NCI-H2171 treated with DMSO at 0.1 percent for 48 hours (cell line): ENCODE measurements at regions not wholly inside any gene's neighbourhood (a gene's known extent, or its start where the extent isn't known, plus 50 kb on each side); places are given as distances from the start of the nearest gene placed in this dataset.
"Not testable (repeated sequence)": the region's sequence is repeated elsewhere in the genome, so short reads cannot be mapped to it uniquely, and the experiment has no call there.

Experiments used
- DNase-seq: peaks from one replicate; lab custom pipeline; 2025; lab: John Stamatoyannopoulos, UW

DNA sequence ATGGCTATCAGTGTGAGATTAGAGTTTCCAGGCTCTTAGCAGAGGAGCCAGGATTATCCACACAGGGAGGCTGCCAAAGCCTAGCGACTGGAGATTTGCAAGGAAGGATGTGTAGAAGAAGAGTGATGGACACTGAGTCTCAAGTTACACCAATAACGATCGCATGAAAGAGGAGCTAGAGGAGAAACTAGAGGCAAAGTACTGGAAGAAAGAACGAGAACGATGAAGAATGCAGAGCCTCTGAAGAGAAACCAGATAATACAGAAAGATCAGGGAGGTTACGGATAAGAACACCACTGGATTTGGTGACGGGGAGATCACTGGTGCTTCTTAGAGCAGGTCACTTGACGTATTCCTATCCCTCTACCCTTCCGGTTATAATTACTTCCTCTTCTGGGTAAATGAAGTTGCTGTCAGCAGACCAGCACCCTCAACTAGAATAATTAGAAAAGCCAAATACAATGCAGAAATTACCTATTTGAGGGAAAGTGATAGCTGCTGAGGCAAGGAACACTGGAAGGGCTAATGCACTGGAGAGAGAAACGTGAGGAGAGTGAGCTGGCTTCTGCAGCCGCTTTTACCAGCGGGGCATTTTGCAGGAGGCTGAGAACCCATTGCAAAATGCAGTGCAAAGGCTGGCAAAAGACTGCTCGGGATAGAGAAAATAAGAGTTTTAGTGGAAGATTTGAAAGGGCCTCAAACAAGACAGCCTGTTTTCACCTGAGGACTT lies 93.1 kb upstream of the HIF1A start:
- no peak for DNase-seq

DNA sequence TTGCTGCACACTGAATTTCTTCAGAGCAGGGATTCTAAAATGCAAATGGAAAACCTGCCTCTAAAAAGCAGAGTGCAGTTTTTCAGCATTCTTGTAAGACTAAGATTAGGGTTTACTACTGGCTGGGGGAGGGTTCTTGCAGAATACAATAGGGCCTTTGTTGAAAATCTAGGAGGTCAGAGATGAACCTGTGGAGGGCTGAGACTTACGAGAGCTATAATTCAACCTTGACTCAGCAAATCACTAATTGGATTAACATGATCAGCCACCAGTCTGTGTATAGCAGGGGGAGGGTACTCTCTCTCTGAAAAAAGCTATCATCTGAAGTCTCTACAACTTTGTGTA lies 92.6 kb upstream of the HIF1A start:
- DNase-seq = no peak

DNA sequence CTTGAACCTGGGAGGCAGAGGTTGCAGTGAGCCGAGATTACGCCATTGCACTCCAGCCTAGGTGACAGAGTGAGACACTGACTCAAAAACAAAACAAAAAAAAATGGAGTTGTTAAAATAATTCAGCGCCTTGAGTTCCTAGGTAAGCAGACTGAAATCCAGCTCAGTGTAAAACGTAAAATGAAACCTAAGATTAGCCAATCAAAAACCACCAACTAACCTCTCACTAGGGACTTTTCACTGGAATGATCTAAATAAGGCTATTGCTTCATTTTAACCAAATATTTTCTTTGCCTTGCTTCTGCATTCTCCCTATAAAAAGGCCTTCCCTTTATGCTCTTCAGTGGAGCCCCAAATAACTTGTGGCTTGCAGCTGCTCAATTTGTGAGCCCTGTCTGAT lies 91.6 kb upstream of the HIF1A start:
- no peak for DNase-seq

DNA sequence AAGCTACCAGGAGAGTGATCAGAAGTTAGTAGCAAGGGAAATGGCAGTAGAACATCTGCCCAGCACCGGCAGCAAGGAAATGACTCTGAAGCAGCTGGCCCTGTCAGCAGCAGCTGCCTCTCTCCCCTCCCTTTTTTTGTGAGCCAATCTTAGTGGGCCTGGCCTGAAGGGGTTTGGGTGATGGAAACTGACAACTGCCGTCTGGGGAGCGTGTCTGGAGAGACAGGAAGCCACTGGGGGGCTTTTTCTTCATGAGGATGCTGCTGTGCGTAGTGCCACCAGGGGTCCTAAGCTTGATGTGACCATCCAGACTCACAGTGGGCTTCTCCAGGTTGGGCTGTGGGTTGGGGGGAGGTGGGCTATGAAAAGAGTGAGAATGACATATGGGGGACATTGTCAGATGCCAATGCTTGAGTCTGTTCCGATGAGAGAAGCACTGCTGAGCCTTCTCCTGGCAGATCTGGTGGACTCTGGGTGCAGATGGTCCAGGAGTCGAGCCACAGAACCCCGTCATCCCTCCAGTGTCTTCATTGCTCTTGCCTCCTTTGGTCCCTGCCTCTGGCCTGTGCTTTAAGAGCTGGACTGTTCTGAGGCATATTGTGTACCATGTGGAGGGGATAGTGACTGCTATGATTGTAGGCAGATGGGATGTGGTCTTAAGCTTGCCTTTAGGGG lies 87.6 kb upstream of the HIF1A start:
- DNase-seq = peak; percentile 82

DNA sequence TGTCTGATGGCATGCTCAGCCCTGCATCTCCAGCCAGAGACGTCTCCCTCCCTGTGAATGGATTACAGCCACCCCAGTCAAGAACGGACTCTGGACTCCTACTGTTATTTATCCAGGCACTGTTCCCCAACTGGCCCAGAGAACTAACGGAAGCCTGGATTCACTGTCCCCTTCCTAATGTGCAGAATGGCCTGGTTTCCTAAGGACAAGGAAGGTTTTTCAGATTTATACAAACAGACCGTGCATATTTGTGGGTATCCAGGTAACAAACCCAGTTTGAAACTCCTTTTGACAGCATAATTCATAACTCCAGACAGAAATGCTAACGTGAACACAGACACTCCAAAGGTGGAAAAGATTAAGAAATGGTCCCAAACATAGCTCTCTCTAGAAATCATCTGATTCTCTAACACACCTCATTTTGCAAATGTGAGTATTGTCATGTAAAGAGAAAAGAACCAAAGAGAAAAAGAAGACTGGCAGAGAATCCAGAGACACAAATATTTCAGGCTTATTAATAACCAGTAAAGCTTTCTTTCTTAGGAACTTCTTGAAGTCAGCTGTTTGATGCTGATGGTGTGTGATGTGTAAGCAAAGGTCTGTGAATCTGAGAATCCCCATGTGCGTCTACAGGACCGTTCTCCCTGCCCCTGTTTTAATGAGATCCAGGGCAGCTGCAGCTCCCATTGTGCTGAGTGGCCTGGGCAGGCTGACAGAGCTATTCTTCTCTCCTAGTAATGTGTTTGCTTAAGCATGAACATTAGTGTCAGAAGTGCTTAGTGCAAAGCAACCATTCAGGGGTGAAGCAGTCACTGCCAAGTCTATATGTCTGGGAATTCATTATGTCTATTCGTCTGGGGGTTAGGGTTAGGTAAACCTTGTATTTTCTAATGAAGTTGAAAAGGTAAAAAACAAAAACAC lies 86.8 kb upstream of the HIF1A start:
- DNase-seq = peak; percentile 72

DNA sequence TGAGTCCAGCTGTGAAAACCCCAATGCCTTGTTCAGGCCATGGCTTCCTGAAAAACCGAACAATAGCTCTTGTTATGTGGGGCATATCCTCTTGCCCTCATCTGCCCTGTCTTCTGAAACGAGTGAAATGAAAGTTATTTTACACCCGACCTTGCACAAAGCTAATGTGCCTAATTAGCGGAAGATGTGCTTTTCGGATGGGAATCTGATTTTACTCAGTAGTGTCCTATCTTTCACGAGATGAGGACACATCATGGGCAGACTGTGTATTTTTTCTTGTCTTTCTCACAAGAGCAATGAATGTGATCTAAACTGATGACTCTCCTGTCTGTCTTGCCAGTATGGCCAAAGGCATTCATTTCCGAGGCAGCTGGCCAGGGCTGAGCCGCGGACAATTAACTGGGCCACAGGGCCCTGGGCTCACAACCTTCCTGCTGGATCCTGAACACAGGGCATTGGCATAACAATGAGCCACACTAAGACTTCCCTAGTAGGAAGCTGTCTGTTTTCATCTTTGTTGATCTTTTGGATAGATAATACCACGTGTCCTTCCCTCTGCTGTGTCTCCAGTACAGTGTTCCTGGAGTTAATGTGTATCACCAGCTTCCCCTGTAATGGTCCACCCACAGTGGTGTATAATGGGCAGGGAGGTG lies 86.0 kb upstream of the HIF1A start:
- peak; percentile 55 for DNase-seq

DNA sequence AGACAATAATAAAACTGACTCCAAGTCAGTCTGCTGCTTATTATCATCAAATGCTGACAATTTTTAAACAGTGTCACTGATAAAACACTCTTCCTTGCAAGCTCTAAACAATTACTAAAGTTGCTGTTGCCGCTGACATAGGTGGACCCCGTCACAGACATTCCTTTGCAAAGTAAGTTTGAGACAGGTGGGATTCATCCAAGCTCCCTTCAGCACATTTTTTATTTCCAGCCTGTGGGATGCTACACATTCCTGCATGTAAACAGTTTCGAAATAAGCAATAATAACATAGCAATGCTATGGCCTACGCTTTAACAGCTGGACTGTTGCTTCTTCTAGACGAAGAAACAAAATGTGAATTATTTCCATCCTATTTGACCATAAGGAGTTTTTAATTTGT lies 85.4 kb upstream of the HIF1A start:
- DNase-seq = no peak

DNA sequence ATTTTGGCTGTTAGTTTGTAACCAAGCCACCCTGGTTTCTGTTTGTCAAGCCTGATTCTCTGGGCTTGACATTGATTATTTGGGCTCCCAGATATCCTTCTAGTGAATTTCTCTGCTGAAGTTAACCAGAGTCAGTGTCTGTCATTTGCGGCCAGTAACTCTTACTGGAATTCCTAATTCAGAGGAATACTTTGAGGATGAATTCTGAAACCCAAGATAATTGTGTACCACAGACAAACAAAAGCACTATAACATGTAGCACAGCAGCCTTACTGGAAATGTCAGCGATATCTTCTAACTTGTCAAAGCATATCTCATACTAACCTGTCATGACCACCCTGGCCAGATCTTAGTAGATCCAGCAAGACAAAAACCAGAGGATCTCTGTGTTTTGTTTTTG lies 84.4 kb upstream of the HIF1A start:
- DNase-seq = no peak

DNA sequence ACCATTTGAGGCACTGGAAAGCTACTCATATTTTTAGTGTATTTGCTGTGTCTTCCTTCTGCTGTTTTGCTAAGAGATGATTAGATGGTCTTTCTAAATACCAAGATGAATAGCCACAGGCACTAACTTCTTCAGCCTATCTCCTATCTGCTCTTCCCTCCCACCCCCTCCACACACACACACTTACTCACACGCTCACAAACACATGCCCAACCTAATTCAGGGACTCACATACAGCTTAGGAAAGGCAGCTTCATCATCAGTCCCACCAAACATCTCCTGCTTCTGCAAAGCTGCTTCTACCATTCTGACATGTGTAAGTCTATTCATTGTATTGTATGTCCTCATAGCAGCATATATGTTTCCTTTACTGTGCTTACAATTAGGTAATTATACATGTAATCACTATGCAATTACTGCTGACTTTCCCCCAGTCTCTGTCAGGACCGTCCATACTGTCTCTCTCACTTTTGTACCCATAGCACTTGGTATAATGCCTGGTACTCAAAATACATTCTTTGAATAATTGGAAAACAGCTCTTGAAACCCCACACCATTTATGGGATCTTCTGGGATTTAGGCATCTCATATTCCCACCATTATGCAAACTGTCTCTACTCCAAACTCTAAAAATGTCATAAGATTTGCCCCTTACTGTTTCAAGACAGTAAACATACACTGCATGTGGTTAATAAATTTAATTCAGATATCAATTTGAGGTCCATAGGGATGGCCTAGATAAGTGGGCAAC lies 83.3 kb upstream of the HIF1A start:
- peak; percentile 28 for DNase-seq

DNA sequence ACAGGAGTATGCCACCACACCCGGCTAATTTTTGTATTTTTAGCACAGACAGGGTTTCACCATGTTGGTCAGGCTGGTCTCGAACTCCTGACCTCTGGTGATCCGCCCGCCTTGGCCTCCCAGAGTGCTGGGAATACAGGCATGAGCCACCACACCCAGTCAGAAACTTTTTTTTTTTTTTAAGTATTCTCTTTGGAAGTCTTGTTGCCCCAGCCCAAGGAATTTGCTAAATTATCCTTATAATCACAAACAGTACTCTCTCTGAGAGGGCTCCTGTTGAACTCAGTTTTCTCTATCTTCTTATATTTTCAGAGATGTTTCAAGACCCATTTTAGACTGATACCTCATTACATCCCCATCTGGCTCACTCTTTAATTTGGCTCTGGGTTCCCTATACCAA lies 82.3 kb upstream of the HIF1A start:
- not testable (repeated sequence) for DNase-seq

DNA sequence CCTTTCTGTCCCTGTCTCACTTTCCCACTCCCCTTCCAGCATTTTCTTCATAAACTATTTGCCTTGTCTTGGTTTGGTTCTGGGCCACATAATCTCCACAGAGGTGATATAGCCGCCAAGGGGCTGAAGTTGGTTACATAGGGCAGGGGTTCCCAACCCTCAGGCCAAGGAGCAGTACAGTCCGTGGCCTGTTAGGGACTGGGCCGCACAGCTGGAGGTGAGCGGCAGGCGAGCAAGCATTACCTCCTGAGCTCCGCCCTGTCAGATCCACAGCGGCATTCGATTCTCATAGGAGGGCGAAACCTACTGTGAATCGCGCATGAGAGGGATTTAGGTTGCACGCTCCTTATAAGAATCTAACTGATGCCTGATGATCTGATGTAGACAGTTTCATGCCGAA lies 80.6 kb upstream of the HIF1A start:
- DNase-seq = no peak

DNA sequence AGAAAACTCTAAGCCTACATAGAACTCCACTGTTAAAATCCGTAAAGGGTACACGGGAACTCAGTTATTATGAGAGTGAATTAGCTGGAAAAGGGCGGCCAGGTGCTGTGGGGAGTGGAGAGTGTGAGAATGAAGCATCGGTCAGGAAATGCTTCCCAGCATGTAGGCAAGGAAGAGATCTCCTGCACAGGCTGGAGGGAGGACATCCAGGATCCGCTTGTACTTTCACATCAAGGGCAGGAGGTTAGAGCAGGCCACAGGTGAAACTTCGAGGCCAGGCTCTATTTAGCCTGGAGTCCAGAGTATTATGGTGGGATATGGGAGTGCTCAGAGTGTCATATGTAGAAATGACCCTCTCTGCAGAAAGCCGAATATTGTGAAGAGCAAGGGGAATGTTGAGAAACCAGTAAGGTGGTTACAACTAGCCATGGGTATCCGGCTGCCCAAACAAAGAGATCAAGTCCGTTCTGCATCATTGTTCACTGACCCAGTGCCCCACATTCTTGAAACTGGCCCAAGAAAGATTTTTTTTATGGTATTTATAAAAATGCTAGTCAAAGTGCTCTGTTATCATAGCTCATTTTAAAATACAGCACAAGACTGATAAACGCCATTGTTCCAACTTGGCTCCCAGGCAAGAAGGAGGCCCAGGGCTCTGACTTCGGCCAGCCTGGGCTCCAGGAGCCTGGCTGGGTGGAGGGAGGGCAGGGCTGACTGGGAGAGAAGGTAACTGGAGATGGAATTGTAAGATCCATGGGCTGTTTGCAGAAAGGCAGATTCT lies 79.4 kb upstream of the HIF1A start:
- no peak for DNase-seq

DNA sequence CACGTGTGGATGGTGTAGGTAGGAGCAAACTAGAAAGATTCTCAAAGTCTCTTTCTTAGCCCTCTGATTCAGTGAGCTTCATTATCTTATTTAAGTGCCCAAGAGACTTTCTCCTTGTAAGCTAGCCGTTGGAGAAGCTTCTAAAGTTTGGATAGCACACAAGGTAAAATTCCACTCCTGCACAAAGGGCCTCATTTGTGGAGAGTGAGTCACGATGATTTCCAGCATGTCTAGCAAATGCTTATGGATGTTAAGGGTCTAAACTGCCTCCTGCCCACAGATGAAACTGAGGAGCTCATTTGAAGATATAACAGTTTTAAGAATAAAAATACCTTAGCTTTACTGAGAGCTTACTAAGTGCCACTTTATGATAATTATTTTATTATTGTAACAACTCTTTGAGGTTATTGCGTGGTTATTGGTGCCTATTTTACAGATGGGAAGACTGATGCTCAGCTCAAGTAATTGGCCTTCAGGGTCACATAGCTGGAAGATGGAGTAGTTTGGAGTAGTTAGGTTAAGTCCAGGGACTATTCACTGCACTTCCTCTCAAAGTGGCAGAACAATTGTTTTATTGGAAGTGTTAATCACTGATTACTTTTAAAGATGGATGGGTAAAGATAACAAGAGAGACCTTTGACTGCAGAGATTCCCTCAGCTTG lies 78.7 kb upstream of the HIF1A start:
- DNase-seq = no peak

DNA sequence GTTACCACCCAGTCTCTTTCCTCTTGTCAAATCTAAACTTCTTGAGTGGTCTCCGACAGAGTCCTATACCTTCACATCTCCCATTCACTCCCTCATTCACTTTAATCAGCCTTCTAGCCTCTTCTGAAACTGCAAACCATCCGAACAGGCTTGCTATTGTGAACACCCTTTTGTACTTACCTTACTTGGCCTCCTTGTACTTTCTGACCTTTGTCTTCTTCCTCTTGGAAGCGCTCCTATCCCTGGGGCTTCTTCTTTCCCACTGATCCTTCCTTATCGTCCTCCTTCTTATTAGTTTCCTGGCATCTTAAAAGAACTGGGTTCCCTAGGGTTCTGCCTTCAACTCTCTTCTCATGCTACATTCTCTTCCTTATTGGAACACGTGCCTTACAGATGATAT lies 76.9 kb upstream of the HIF1A start:
- DNase-seq = no peak

DNA sequence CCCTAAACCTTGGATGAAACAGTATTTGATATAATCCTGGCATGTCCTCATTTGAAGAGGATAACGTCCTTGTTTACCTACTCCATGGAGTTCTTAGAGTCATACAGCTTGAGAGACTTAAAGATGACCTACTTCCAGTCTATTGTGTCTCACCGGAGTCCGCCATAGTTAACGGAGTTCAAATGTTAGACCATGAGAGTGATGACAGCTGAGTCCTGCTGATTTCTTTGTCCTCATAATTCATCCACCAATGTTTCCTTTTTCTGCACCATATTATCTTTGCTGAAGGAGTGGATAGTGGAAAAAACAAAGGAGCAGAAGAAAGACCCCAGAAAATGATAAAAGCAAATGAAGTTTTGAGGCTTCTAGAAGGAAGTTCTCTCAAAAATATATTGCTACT lies 75.8 kb upstream of the HIF1A start:
- no peak for DNase-seq

DNA sequence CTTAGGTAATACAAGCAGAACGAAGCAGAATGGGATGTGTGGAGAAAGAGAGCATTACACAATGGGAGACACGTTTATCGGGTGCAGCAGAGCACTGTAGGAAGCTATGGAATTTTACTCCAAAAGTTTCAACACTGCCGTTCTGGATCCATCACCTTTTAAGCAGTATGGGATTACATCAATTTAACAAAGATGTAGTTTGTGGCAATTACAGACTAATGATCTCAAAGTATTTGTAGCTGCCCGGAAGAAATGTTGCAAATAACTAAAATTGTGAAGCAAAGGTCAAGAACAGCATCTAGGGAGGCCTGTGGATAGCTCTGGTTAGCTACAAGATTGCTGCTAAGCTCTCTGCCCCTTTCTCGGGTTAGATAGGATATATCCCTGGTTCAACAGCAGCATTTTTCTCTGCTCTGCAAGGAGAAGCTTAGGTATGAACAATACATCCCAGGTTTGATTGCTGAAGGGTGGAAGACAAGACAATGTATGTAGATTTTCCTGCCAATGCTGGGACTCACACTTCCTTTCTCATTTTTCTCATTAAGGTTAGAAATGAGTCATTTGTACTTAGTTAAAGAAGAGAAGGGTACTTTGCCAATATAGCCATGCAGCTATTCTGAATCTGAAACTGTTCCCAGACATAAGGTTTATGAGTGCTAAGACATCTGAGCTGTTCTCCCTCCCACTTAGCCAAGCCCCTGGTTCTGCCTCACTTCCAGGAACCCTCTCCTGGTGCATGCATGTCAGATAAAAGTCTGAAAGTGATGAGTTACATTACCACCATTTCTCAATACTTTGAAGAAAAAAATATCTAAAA lies 75.0 kb upstream of the HIF1A start:
- no peak for DNase-seq

DNA sequence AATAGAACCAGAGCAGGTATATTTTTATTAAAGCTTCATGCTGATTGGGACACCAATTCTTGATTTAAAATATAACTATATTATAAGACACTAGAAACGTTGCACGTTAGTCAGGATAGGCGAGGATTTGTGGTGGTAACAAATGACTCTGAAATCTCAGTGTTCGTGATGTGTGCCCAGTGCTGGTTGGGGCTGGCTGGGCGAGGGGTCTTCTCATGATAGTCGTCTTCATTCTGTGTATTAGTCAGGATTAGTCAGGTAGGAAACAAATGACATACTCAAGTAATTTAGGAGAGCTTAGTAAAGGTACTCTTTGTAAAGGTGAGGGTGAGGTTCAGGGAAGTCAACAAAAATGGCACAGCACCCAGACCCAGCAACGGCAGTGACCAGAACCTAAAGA lies 73.9 kb upstream of the HIF1A start:
- DNase-seq = no peak

DNA sequence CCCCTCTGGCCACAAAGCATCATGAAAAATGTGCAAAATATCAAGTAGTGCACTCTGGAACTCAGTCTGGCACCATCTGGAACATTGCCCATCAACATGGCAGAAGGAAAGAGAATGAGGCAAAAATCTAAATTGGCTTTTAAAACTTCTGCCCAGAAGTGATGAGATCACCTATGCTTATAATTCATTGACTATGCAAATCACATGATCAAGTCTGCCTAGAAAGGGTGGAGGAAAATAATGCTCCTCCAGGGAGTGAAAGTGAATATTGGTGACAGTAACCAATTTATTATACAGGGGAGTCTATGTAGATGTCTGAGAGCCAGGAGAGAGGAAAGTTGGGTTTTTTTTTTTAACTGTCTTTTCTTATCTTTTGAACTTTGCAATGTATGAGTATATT lies 73.3 kb upstream of the HIF1A start:
- DNase-seq = no peak

DNA sequence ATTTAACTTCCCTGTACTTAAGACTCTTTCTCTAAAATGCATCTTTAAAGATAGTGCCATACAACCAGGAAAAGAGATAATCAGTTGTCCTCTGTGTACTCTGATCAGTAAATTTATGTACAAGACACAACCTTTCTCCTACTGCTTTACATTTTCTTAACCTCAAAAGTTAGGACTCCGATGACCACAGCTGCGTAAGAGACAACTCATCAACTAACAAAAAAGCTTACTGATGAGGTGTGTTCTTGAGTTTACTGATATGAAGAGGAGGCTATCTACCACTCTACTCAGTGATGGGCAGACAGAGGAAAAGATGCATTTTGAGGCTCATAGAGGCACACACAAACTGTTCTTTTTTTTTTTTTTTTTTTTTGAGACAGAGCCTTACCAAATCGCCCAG lies 71.4 kb upstream of the HIF1A start:
- DNase-seq = no peak

DNA sequence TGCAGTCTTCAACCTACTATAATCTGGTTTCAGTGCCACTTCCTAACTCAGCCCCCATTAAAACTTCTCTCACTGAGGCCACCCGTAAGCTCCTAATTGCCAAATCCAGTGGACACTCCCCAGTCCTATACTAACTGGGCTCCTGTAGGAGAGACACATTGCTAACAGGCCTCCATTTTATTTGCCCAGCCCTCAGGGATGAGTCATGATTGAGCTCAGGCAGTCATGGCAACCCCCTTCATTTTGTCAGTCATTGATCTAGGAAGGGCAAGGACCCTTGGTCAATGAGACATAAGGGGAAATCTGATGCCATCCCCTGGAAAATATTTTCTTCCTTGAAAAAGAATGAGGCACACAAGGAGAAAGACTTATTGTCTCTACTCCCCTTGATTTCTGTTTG lies 70.1 kb upstream of the HIF1A start:
- no peak for DNase-seq
